ENCODE measurements at regions not wholly inside any gene's neighbourhood (a gene's known extent, or its start where the extent isn't known, plus 50 kb on each side); places are given as distances from the start of the nearest gene placed in this dataset.

DNA sequence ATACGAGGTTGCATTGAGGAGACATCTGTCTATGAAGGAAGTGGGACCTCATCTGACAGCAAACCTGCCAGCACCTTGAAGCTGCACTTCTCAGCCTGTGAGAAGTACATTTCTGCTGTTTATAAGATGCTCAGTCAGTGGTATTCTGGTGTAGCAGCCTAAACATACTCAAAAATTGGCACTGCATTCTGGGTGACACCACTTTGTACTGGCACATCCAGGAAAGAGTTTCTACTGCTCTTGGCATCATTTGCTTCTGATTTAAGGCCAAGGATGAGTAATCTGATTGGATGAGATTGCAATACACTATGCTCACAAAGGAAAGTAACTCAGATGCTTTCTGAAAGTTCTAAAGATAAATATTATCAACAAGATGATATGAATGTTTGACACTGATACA lies 275.4 kb upstream of the TFAP2D start:
- Mint-ChIP-seq H3K4me1 (ENCODE audit: unreplicated experiment) (no peaks in the 10 kb centered on the region), H3K36me3 (ENCODE audit: unreplicated experiment) (no peaks in the 10 kb centered on the region), H3K4me3 (ENCODE audit: unreplicated experiment) (no peak overlapping the region), H3K27ac (ENCODE audit: unreplicated experiment) (no peak overlapping the region), H3K9me3 (ENCODE audit: unreplicated experiment) (no peaks in the 10 kb centered on the region), H3K27me3 (ENCODE audit: unreplicated experiment) (peaks cover 14% of the 10 kb centered on the region)
- no peak for DNase-seq (ENCODE audit: extremely low spot score, unreplicated experiment)
- TF ChIP-seq, protein P1, sequence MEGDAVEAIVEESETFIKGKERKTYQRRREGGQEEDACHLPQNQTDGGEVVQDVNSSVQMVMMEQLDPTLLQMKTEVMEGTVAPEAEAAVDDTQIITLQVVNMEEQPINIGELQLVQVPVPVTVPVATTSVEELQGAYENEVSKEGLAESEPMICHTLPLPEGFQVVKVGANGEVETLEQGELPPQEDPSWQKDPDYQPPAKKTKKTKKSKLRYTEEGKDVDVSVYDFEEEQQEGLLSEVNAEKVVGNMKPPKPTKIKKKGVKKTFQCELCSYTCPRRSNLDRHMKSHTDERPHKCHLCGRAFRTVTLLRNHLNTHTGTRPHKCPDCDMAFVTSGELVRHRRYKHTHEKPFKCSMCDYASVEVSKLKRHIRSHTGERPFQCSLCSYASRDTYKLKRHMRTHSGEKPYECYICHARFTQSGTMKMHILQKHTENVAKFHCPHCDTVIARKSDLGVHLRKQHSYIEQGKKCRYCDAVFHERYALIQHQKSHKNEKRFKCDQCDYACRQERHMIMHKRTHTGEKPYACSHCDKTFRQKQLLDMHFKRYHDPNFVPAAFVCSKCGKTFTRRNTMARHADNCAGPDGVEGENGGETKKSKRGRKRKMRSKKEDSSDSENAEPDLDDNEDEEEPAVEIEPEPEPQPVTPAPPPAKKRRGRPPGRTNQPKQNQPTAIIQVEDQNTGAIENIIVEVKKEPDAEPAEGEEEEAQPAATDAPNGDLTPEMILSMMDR (IDR thresholded peaks at IDR 0.05): no peak

GRCh38 chr6:50442531-50443040 lies 270.7 kb upstream of the TFAP2D start:
- DNase-seq (ENCODE audit: extremely low spot score, unreplicated experiment): no peak
- no peaks in the 10 kb centered on the region for H3K36me3 Mint-ChIP-seq (ENCODE audit: unreplicated experiment)
- TF ChIP-seq, protein P1 (IDR thresholded peaks at IDR 0.05): no peak
- no peaks in the 10 kb centered on the region for H3K4me1 Mint-ChIP-seq (ENCODE audit: unreplicated experiment)
- no peaks in the 10 kb centered on the region for H3K9me3 Mint-ChIP-seq (ENCODE audit: unreplicated experiment)
- peaks cover 27% of the 10 kb centered on the region for H3K27me3 Mint-ChIP-seq (ENCODE audit: unreplicated experiment)
- H3K4me3 Mint-ChIP-seq (ENCODE audit: unreplicated experiment): no peak overlapping the region
- H3K27ac Mint-ChIP-seq (ENCODE audit: unreplicated experiment): no peak overlapping the region

DNA sequence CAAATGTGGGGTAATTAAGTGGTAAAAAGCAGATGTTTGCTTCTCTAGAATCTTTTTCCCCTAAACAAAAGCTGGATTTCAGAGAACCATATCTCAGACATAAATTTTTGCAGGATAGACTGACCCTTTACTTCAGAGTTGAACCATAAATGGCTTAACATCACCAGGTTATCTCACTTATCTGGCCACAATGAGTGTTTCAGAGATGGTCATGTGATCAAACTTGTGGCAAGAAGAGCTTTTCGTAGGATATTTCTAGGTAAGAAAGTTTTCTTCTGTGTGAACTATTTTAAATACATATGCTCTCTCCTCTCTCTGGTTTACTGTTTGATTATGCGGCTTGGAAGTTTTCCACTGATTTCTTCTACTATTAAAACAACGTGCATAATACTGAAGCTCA lies 270.2 kb upstream of the TFAP2D start:
- H3K27ac Mint-ChIP-seq (ENCODE audit: unreplicated experiment): no peak overlapping the region
- no peaks in the 10 kb centered on the region for H3K9me3 Mint-ChIP-seq (ENCODE audit: unreplicated experiment)
- H3K27me3 Mint-ChIP-seq (ENCODE audit: unreplicated experiment): peaks cover 27% of the 10 kb centered on the region
- TF ChIP-seq, protein P1 (IDR thresholded peaks at IDR 0.05): no peak
- H3K4me3 Mint-ChIP-seq (ENCODE audit: unreplicated experiment): no peak overlapping the region
- no peaks in the 10 kb centered on the region for H3K4me1 Mint-ChIP-seq (ENCODE audit: unreplicated experiment)
- no peak for DNase-seq (ENCODE audit: extremely low spot score, unreplicated experiment)
- H3K36me3 Mint-ChIP-seq (ENCODE audit: unreplicated experiment): no peaks in the 10 kb centered on the region

DNA sequence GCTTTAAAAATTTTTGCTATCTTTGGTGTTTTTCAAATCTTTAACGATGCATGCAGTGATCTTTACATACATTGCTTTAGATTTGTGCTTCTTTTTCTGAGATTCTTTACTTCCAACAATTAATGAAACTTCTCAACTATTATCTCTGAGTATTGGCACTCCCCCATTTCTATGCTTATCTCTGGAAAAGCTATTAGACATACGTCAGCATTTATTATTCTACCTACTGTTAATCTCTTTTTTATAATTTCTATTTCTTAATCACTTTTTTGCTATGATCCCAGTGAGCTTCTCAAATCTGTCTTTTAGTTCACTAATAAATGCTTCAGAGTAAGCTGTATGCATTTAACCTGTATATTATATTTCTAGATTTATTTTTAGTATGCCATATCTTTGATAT lies 264.2 kb upstream of the TFAP2D start:
- H3K4me1 Mint-ChIP-seq (ENCODE audit: unreplicated experiment): no peaks in the 10 kb centered on the region
- no peaks in the 10 kb centered on the region for H3K36me3 Mint-ChIP-seq (ENCODE audit: unreplicated experiment)
- TF ChIP-seq, protein P1 (IDR thresholded peaks at IDR 0.05): no peak
- H3K27me3 Mint-ChIP-seq (ENCODE audit: unreplicated experiment): peaks cover 28% of the 10 kb centered on the region
- DNase-seq (ENCODE audit: extremely low spot score, unreplicated experiment): no peak
- H3K9me3 Mint-ChIP-seq (ENCODE audit: unreplicated experiment): no peaks in the 10 kb centered on the region
- no peak overlapping the region for H3K27ac Mint-ChIP-seq (ENCODE audit: unreplicated experiment)
- H3K4me3 Mint-ChIP-seq (ENCODE audit: unreplicated experiment): no peak overlapping the region

DNA sequence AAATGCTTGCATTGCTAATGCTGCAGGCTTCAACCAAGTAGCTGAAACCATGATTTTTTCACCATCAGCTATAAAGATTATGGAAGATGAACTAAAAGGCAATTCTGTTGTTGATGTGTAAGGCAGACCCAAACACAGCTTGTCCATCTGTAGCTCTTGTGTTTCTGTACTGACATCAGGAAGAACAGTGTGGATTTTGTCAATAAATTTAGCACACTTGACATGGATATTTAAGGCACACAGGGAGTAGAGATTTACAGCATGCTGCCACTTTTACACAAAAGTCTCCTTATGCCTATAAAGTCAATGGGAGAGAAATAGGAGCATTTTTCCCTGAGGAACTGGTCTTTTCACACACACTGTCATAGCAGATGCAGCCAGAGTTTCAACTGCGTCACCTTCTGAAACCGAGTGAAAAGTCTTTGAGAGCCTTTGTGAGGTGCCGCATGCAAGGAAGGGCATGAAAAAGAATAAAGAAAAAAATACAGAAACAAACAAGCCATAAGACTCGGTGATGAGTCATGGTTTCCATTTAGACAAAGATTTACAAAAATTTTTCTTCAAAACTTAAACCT lies 261.4 kb upstream of the TFAP2D start:
- no peak overlapping the region for H3K4me3 Mint-ChIP-seq (ENCODE audit: unreplicated experiment)
- no peaks in the 10 kb centered on the region for H3K36me3 Mint-ChIP-seq (ENCODE audit: unreplicated experiment)
- TF ChIP-seq, protein P1 (IDR thresholded peaks at IDR 0.05): no peak
- H3K27ac Mint-ChIP-seq (ENCODE audit: unreplicated experiment): no peak overlapping the region
- DNase-seq (ENCODE audit: extremely low spot score, unreplicated experiment): no peak
- peaks cover 17% of the 10 kb centered on the region for H3K27me3 Mint-ChIP-seq (ENCODE audit: unreplicated experiment)
- no peaks in the 10 kb centered on the region for H3K4me1 Mint-ChIP-seq (ENCODE audit: unreplicated experiment)
- H3K9me3 Mint-ChIP-seq (ENCODE audit: unreplicated experiment): no peaks in the 10 kb centered on the region
